MCF 10A (cell line): ENCODE measurements at regions not wholly inside any gene's neighbourhood (a gene's known extent, or its start where the extent isn't known, plus 50 kb on each side); places are given as distances from the start of the nearest gene placed in this dataset.

Source experiments
- BruUV-seq: library from RNA; stranded (reverse); fragments of 400-500 nt; replicated peaks from 2 replicates; lab custom pipeline; 2021; lab: Mats Ljungman, UMichigan
- CTCF ChIA-PET: fragments of 300-600 bp; sonication (Branson Sonifier 250); formaldehyde crosslinking; extraction: SDS; loops from one replicate; lab custom pipeline; 2021; ENCODE audit warnings: antibody characterized with exemption, inconsistent platforms; lab: Yijun Ruan, JAX
- POLR2A ChIA-PET: fragments of 300-600, 350-650 bp; sonication (Branson Sonifier 250); formaldehyde crosslinking; extraction: SDS; loops from one replicate; lab custom pipeline; 2020; ENCODE audit warnings: antibody characterized with exemption, inconsistent platforms; lab: Yijun Ruan, JAX
- DNase-seq: peaks from one replicate; pipeline ENCODE4 v3.0.0-alpha.2; 2018; ENCODE audit not compliant: unreplicated experiment
- H3K27ac Mint-ChIP-seq: one replicate; pipeline ENCODE4 v1.8.0; 2022; ENCODE audit warnings: mild to moderate bottlenecking, low read depth, mixed read lengths; ENCODE audit not compliant: unreplicated experiment
- H3K27me3 Mint-ChIP-seq: one replicate; pipeline ENCODE4 v1.8.0; 2022; ENCODE audit warnings: mixed read lengths; ENCODE audit not compliant: insufficient read depth, unreplicated experiment
- H3K36me3 Mint-ChIP-seq: one replicate; pipeline ENCODE4 v1.8.0; 2022; ENCODE audit warnings: mild to moderate bottlenecking, moderate library complexity, mixed read lengths; ENCODE audit not compliant: insufficient read depth, unreplicated experiment
- H3K4me1 Mint-ChIP-seq: one replicate; pipeline ENCODE4 v1.8.0; 2022; ENCODE audit warnings: mixed read lengths; ENCODE audit not compliant: insufficient read depth, unreplicated experiment
- H3K4me3 Mint-ChIP-seq: one replicate; pipeline ENCODE4 v1.8.0; 2022; ENCODE audit warnings: mild to moderate bottlenecking, moderate library complexity, mixed read lengths; ENCODE audit not compliant: unreplicated experiment
- H3K9me3 Mint-ChIP-seq: one replicate; pipeline ENCODE4 v1.8.0; 2022; ENCODE audit warnings: mixed read lengths; ENCODE audit not compliant: unreplicated experiment
- intact Hi-C: fragments of 100-400 bp; cut with micrococcal nuclease; formaldehyde crosslinking; loops from 2 replicates; pipeline ENCODE4 v1.14.1; 2022
- TF ChIP-seq, protein P1 (sequence below): fragments of 200-600 bp; IDR thresholded peaks from one replicate; pipeline ENCODE4 v1.8.0; 2022; ENCODE audit warnings: antibody characterized with exemption, mild to moderate bottlenecking; ENCODE audit not compliant: unreplicated experiment

DNA sequence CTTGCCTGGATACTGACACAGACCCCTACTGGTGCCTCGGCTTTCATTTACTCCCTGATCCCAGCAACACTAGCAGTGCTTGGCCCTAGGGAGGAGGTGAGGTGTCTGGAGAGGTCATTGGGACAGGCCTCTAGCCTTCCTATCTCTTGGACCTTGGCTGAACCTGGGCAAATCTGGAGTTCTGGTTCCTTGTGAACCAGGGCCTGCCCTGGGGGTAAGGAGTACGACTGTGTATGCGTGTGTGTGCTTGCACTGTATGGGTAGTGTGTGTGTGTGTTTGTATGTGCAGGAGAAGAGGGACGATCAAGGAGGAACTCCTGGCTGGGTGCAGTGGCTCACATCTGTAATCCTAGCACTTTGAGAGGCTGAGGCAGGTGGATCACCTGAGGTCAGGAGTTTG is 252.7 kb upstream of the CSF3R start:
- Mint-ChIP-seq H3K27ac (no peak overlapping the region), H3K9me3 (peaks cover 12% of the 10 kb centered on the region), H3K36me3 (no peaks in the 10 kb centered on the region), H3K4me3 (no peak overlapping the region), H3K4me1 (no peaks in the 10 kb centered on the region), H3K27me3 (peaks cover 52% of the 10 kb centered on the region)
- BruUV-seq = no TSS peak
- ChIA-PET POLR2A (no interaction called here), CTCF (interaction anchor here (0.6 kb wide), 1 partner anchor 740 kb away, joined by 3 read pairs; no protein-coding TSS in a partner anchor)
- DNase-seq = no peak
- TF ChIP-seq, protein P1, sequence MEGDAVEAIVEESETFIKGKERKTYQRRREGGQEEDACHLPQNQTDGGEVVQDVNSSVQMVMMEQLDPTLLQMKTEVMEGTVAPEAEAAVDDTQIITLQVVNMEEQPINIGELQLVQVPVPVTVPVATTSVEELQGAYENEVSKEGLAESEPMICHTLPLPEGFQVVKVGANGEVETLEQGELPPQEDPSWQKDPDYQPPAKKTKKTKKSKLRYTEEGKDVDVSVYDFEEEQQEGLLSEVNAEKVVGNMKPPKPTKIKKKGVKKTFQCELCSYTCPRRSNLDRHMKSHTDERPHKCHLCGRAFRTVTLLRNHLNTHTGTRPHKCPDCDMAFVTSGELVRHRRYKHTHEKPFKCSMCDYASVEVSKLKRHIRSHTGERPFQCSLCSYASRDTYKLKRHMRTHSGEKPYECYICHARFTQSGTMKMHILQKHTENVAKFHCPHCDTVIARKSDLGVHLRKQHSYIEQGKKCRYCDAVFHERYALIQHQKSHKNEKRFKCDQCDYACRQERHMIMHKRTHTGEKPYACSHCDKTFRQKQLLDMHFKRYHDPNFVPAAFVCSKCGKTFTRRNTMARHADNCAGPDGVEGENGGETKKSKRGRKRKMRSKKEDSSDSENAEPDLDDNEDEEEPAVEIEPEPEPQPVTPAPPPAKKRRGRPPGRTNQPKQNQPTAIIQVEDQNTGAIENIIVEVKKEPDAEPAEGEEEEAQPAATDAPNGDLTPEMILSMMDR = no peak
- intact Hi-C loops = no loop called here

DNA sequence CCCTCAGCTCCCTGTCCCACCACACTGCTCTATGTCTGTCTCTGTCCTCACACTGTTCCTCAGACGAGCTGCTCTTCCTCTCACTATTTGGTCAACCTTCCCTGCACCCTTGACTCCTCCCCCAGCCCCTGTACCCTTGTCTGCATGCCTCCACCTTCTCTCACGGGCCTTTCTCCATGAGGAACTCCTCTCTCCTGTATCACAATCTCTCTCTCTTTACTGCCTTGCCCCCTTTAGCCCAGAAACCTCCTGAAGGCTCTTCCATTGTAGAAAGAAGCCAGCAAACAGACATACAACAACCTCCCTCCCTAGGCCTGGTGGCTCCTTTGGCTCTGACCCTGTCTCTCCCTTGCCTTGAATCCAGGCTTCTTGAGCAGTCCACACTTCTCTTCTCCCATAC is 251.6 kb upstream of the CSF3R start:
- Mint-ChIP-seq H3K4me1 (no peaks in the 10 kb centered on the region), H3K4me3 (no peak overlapping the region), H3K9me3 (peaks cover 12% of the 10 kb centered on the region), H3K27ac (no peak overlapping the region), H3K36me3 (no peaks in the 10 kb centered on the region), H3K27me3 (peaks cover 52% of the 10 kb centered on the region)
- no TSS peak for BruUV-seq
- TF ChIP-seq, protein P1 = no peak
- intact Hi-C loops = no loop called here
- CTCF ChIA-PET = no interaction called here
- DNase-seq = no peak
- POLR2A ChIA-PET = no interaction called here

DNA sequence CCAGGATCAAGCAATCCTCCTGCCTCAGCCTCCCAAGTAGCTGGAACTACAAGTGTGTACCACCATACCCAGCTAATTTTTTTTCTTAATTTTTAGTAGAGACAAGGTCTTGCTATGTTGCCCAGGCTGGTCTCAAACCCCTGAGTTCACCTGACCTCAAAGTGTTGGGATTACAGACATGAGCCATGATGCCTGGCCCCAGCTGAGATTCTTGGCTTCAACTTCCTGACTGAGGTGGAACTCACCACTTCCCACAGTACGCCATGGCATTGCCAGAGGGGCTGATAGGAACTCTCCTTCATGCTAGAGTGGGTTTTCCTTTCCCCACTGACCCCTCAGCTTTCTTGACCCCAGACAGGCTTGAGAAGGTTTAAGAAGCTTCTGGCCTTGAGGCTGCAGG is 251.0 kb upstream of the CSF3R start:
- no peak overlapping the region for H3K4me3 Mint-ChIP-seq
- intact Hi-C loops = no loop called here
- DNase-seq = no peak
- peaks cover 54% of the 10 kb centered on the region for H3K27me3 Mint-ChIP-seq
- peaks cover 12% of the 10 kb centered on the region for H3K9me3 Mint-ChIP-seq
- no peak overlapping the region for H3K27ac Mint-ChIP-seq
- CTCF ChIA-PET = no interaction called here
- no peaks in the 10 kb centered on the region for H3K36me3 Mint-ChIP-seq
- POLR2A ChIA-PET = no interaction called here
- BruUV-seq = no TSS peak
- no peaks in the 10 kb centered on the region for H3K4me1 Mint-ChIP-seq
- TF ChIP-seq, protein P1 = no peak

DNA sequence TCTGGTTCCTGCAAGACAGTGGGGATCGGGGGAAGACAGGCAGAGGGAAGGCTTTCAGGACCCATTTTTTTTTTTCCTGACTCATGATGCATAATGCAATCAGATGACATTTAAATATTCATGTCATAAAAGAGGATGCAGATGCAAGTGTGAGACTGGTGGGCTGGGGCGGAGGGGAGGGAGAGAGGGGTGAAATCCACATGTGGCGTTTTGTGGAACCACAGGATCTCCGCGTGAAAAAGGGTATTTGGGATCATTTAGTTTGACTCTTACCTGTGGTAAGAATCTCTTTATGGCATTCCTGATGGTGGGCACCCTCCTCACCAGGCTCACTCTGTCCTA is 249.3 kb upstream of the CSF3R start:
- Mint-ChIP-seq H3K27ac (no peak overlapping the region), H3K27me3 (peaks cover 45% of the 10 kb centered on the region), H3K4me3 (no peak overlapping the region), H3K9me3 (peaks cover 12% of the 10 kb centered on the region), H3K4me1 (no peaks in the 10 kb centered on the region), H3K36me3 (no peaks in the 10 kb centered on the region)
- no peak for DNase-seq
- CTCF ChIA-PET = interaction anchor here (0.6 kb wide), 1 partner anchor 586 kb away, joined by 3 read pairs; no protein-coding TSS in a partner anchor
- POLR2A ChIA-PET = no interaction called here
- TF ChIP-seq, protein P1 = no peak
- no TSS peak for BruUV-seq
- intact Hi-C loops = no loop called here
